ENCODE measurements at regions not wholly inside any gene's neighbourhood (a gene's known extent, or its start where the extent isn't known, plus 50 kb on each side); places are given as distances from the start of the nearest gene placed in this dataset.

GRCh38 chr6:134533991-134534390, 216.1 kb upstream of the SGK1 start:
- no peaks in the 10 kb centered on the region for H3K36me3 ChIP-seq
- H3K9ac ChIP-seq (ENCODE audit: low read depth in 2 of 2, low read length in 2 of 2) = no peak overlapping the region
- H3K27me3 ChIP-seq = no peaks in the 10 kb centered on the region
- no peak overlapping the region for H3K4me3 ChIP-seq
- no peaks in the 10 kb centered on the region for H3K9me3 ChIP-seq
- no peak for DNase-seq
- no peak for TF ChIP-seq CTCF (IDR thresholded peaks at IDR 0.05)
- no peak overlapping the region for H3K27ac ChIP-seq
- H3K4me1 ChIP-seq = no peaks in the 10 kb centered on the region
- intact Hi-C loops (cut with DNase I) = no loop called here

GRCh38 chr6:134532694-134533624, 215.0 kb upstream of the SGK1 start:
- H3K9ac ChIP-seq (ENCODE audit: low read depth in 2 of 2, low read length in 2 of 2) = no peak overlapping the region
- no peak overlapping the region for H3K4me3 ChIP-seq
- no peaks in the 10 kb centered on the region for H3K9me3 ChIP-seq
- H3K4me1 ChIP-seq = no peaks in the 10 kb centered on the region
- no peak for DNase-seq
- H3K36me3 ChIP-seq = no peaks in the 10 kb centered on the region
- H3K27ac ChIP-seq = no peak overlapping the region
- intact Hi-C loops (cut with DNase I) = no loop called here
- H3K27me3 ChIP-seq = no peaks in the 10 kb centered on the region
- TF ChIP-seq CTCF (IDR thresholded peaks at IDR 0.05) = no peak

GRCh38 chr6:134531611-134532010, 213.7 kb upstream of the SGK1 start:
- TF ChIP-seq CTCF (IDR thresholded peaks at IDR 0.05) = no peak
- no peaks in the 10 kb centered on the region for H3K9me3 ChIP-seq
- H3K4me3 ChIP-seq = no peak overlapping the region
- intact Hi-C loops (cut with DNase I) = no loop called here
- no peaks in the 10 kb centered on the region for H3K36me3 ChIP-seq
- no peak overlapping the region for H3K27ac ChIP-seq
- DNase-seq = no peak
- no peaks in the 10 kb centered on the region for H3K4me1 ChIP-seq
- no peak overlapping the region for H3K9ac ChIP-seq (ENCODE audit: low read depth in 2 of 2, low read length in 2 of 2)
- H3K27me3 ChIP-seq = no peaks in the 10 kb centered on the region

- no peak for DNase-seq
- Histone ChIP-seq H3K4me1 (no peaks in the 10 kb centered on the region), H3K9me3 (no peaks in the 10 kb centered on the region), H3K9ac (ENCODE audit: low read depth in 2 of 2, low read length in 2 of 2) (no peak overlapping the region), H3K27ac (no peak overlapping the region), H3K36me3 (no peaks in the 10 kb centered on the region), H3K27me3 (no peaks in the 10 kb centered on the region), H3K4me3 (no peak overlapping the region)
- TF ChIP-seq CTCF (IDR thresholded peaks at IDR 0.05) = no peak
- intact Hi-C loops (cut with DNase I) = no loop called here
These were observed 213.3 kb upstream of the SGK1 start for GRCh38 chr6:134531188-134531551.

GRCh38 chr6:134529921-134530320, 212.0 kb upstream of the SGK1 start:
- H3K9me3 ChIP-seq = no peaks in the 10 kb centered on the region
- H3K4me1 ChIP-seq = no peaks in the 10 kb centered on the region
- no peaks in the 10 kb centered on the region for H3K27me3 ChIP-seq
- H3K27ac ChIP-seq = no peak overlapping the region
- TF ChIP-seq CTCF (IDR thresholded peaks at IDR 0.05) = no peak
- DNase-seq = no peak
- H3K4me3 ChIP-seq = no peak overlapping the region
- H3K9ac ChIP-seq (ENCODE audit: low read depth in 2 of 2, low read length in 2 of 2) = no peak overlapping the region
- no peaks in the 10 kb centered on the region for H3K36me3 ChIP-seq
- intact Hi-C loops (cut with DNase I) = no loop called here

Measured in colonic mucosa (tissue), 4 donors.